ENCODE measurements at regions not wholly inside any gene's neighbourhood (a gene's known extent, or its start where the extent isn't known, plus 50 kb on each side); places are given as distances from the start of the nearest gene placed in this dataset.

DNA sequence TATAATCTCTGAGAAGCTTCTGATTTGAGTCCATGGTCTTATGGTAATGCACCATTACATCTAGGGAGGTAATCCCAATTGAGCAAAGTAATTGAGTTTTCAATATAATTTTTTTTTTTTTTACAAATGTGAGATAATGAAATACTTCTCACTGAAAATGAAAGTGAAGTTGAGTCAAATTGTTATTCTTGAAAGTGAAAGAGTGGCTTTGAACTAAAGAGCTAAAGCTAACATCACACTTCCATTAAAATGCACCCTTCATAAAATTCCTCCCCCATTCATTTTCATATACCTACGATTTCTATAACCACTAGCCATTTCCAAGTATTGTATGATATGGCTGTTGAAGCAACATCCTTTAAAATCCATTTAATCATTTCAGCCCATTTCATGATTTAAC, 149.1 kb upstream of the IMPG1 start:
- no peaks in the 10 kb centered on the region for H3K4me1 Mint-ChIP-seq
- H3K27me3 Mint-ChIP-seq (ENCODE audit: low read depth), result no peaks in the 10 kb centered on the region
- H3K23me2 ChIP-seq (ENCODE audit: insufficient read length, low read depth, low read length, poor library complexity, severe bottlenecking), result no peaks in the 10 kb centered on the region
- H3K14ac ChIP-seq (ENCODE audit: insufficient read depth, low read length), result no peak overlapping the region
- no peak overlapping the region for H2BK15ac ChIP-seq (ENCODE audit: low read depth, low read length)
- H3K27me3 ChIP-seq (ENCODE audit: insufficient read depth, low read length), result no peaks in the 10 kb centered on the region
- no peak overlapping the region for H4K5ac ChIP-seq (ENCODE audit: insufficient read length, low read depth, low read length)
- no peak for DNase-seq
- H2AK5ac ChIP-seq (ENCODE audit: insufficient read length, low read length), result no peak overlapping the region
- no peak overlapping the region for H2BK12ac ChIP-seq (ENCODE audit: insufficient read length, low read depth, low read length)
- H3K27ac Mint-ChIP-seq, result no peak overlapping the region
- no peak overlapping the region for H3K4me3 Mint-ChIP-seq
- H2AFZ ChIP-seq (ENCODE audit: low read length), result no peak overlapping the region
- H3K9ac ChIP-seq (ENCODE audit: extremely low read depth, insufficient read length, low read length), result no peak overlapping the region
- no peak overlapping the region for H2BK20ac ChIP-seq (ENCODE audit: low read depth, low read length, poor library complexity, severe bottlenecking)
- H3K27ac ChIP-seq (ENCODE audit: insufficient read length, low read depth, low read length), result no peak overlapping the region
- no peak overlapping the region for H3K4me2 ChIP-seq (ENCODE audit: insufficient read depth, insufficient read length, low read length)
- no peaks in the 10 kb centered on the region for H4K20me1 ChIP-seq (ENCODE audit: control insufficient read depth, insufficient read depth, insufficient read length)
- no peak overlapping the region for H2BK5ac ChIP-seq (ENCODE audit: insufficient read length, low read length)
- no peaks in the 10 kb centered on the region for H3K9me3 ChIP-seq (ENCODE audit: control insufficient read depth, low read depth, low read length)
- H4K91ac ChIP-seq (ENCODE audit: insufficient read length, low read depth, low read length), result no peak overlapping the region
- H3T11ph ChIP-seq (ENCODE audit: low read length), result no peak overlapping the region
- H3K79me1 ChIP-seq (ENCODE audit: insufficient read depth, low read depth, low read length, poor library complexity, severe bottlenecking), result no peaks in the 10 kb centered on the region
- H3K9me3 Mint-ChIP-seq, result no peaks in the 10 kb centered on the region
- TF ChIP-seq CTCF (conservative IDR thresholded peaks at IDR 0.05), result no peak
- 100% methylated on average over 1 of the region's 1 CpG for WGBS (ENCODE audit: extremely low coverage, insufficient read length, low lambda C conversion rate)
- no peaks in the 10 kb centered on the region for H3K79me2 ChIP-seq (ENCODE audit: insufficient read depth, low read length)
- H3K36me3 Mint-ChIP-seq (ENCODE audit: insufficient read depth in 1 of 3, low read depth in 3 of 3), result no peaks in the 10 kb centered on the region
- H3K4me1 ChIP-seq (ENCODE audit: insufficient read depth, low read length), result no peaks in the 10 kb centered on the region
- H3K18ac ChIP-seq (ENCODE audit: insufficient read length, low read depth, low read length), result no peak overlapping the region
- no peak overlapping the region for H3K56ac ChIP-seq (ENCODE audit: insufficient read length, low read depth, low read length)
- no peak overlapping the region for H3K23ac ChIP-seq (ENCODE audit: insufficient read length, low read depth, low read length)
- no peak overlapping the region for H3K4ac ChIP-seq (ENCODE audit: low read depth, low read length)
- no peak overlapping the region for H2BK120ac ChIP-seq (ENCODE audit: low read depth, low read length, poor library complexity, severe bottlenecking)
- H4K8ac ChIP-seq (replicated peaks; ENCODE audit: insufficient read length, low read depth, low read length), result no peak overlapping the region

Measured in H9 (cell line).